ENCODE measurements at regions not wholly inside any gene's neighbourhood (a gene's known extent, or its start where the extent isn't known, plus 50 kb on each side); places are given as distances from the start of the nearest gene placed in this dataset.

DNA sequence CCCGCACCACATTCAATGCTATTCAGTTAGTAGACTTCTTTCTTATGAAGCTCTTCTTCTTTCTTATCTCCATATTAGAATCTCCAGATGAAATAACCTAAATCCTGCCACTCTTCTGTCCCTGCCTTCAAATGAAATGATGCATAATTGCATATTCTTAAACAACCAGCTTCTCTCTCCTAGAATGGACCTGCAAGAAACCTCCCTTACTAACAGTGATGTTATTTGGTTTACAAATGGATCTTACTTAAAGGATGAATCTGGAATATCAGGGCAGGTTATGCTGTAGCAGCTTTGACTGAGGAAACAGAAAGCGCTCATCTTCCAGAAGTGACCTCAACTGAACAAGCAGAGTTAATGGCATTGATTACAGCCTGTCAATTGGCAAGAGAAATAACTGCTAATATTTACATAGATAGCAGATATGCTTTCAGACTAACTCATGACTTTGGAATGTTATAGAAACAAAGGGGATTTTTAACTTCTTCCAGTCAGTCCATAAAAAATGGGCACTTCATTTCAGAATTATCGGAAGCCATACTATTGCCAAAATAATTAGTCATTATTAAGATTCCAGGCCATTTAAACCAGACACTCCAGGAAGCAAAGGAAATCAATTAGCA is 755.7 kb upstream of the HS6ST1 start:
- H4K20me1 ChIP-seq (ENCODE audit: insufficient read depth, low read length), result no peaks in the 10 kb centered on the region
- no peak overlapping the region for H3K4me3 ChIP-seq (ENCODE audit: insufficient read depth, low read length)
- H3K36me3 ChIP-seq (ENCODE audit: insufficient read depth, low read length), result no peaks in the 10 kb centered on the region
- DNase-seq (ENCODE audit: insufficient read length, low spot score, missing footprints), result no peak
- H3K27ac ChIP-seq (ENCODE audit: low read depth, low read length), result no peak overlapping the region
- H3K79me2 ChIP-seq (ENCODE audit: insufficient read depth, low read length), result no peaks in the 10 kb centered on the region
- no peaks in the 10 kb centered on the region for H3K27me3 ChIP-seq (ENCODE audit: insufficient read depth, low read length)
- H3K4me1 ChIP-seq (ENCODE audit: insufficient read depth, low read length), result no peaks in the 10 kb centered on the region
- H3K4me2 ChIP-seq (ENCODE audit: insufficient read depth, low read length), result no peak overlapping the region
- no peaks in the 10 kb centered on the region for H3K9me3 ChIP-seq (ENCODE audit: low read depth, low read length)
- no peak overlapping the region for H2AFZ ChIP-seq (ENCODE audit: low read length)
- TF ChIP-seq, protein P1, sequence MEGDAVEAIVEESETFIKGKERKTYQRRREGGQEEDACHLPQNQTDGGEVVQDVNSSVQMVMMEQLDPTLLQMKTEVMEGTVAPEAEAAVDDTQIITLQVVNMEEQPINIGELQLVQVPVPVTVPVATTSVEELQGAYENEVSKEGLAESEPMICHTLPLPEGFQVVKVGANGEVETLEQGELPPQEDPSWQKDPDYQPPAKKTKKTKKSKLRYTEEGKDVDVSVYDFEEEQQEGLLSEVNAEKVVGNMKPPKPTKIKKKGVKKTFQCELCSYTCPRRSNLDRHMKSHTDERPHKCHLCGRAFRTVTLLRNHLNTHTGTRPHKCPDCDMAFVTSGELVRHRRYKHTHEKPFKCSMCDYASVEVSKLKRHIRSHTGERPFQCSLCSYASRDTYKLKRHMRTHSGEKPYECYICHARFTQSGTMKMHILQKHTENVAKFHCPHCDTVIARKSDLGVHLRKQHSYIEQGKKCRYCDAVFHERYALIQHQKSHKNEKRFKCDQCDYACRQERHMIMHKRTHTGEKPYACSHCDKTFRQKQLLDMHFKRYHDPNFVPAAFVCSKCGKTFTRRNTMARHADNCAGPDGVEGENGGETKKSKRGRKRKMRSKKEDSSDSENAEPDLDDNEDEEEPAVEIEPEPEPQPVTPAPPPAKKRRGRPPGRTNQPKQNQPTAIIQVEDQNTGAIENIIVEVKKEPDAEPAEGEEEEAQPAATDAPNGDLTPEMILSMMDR (IDR thresholded peaks at IDR 0.05; ENCODE audit: extremely low read depth, low read depth, low read length), result no peak

DNA sequence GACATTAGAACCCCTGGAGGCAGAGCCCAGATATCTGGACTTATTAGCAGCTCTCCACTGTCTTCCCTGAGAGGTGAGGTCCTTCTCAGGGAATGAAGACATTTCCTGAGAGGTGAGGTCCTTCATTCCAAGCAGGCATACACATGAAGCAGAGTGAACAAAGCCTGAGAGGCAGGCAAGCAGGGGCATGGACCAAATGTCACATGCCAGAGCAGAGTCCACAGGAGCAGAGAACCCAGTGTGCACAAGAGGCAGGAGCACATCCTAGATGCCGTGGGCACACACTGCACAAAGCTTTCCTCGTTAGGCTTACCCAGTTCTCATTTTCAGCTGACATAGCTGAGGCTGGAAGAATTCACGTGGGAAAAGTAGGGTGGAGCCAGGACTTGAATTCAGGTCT is 759.9 kb upstream of the HS6ST1 start:
- Histone ChIP-seq H3K79me2 (ENCODE audit: insufficient read depth, low read length) (no peaks in the 10 kb centered on the region), H3K4me1 (ENCODE audit: insufficient read depth, low read length) (no peaks in the 10 kb centered on the region)
- TF ChIP-seq, protein P1 (IDR thresholded peaks at IDR 0.05; ENCODE audit: extremely low read depth, low read depth, low read length), result no peak

DNA sequence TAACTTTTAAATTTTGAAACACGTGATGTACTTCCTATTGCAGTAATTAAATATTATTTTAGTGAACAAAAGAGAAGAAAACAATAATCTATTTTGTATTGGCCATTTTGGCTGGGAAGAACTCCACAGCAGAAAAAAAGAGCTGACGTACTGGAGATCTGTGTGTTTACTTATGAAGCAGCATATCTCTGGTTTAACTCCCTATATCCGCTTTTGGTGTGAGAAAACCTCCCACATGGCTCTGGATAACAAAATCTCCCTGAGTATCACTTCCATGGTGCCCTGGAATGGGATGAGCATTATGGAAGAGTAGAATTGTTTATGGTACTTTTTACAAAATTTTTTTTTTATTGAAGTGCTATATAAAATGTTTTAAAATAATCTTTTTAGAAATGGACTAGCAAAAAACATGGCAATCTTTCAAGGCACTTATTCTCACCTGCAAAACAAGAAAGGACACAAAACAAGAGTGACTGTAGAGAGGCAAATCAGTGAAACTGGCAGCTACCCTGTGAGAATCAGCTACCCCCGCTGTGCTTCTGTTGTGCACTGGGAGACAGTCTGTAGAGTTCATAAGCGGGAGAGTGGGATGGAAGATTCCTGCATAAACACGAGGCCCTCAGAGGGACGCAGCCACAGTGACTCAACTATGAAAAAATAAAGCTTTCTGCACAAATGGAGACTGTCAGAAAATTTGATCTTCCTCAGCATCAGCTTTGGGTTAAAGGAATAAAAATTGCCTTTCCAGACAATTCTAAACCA is 762.2 kb upstream of the HS6ST1 start:
- H3K27me3 ChIP-seq (ENCODE audit: insufficient read depth, low read length), result no peaks in the 10 kb centered on the region
- no peaks in the 10 kb centered on the region for H4K20me1 ChIP-seq (ENCODE audit: insufficient read depth, low read length)
- no peaks in the 10 kb centered on the region for H3K4me1 ChIP-seq (ENCODE audit: insufficient read depth, low read length)
- H3K4me2 ChIP-seq (ENCODE audit: insufficient read depth, low read length), result no peak overlapping the region
- DNase-seq (ENCODE audit: insufficient read length, low spot score, missing footprints), result no peak
- H3K9me3 ChIP-seq (ENCODE audit: low read depth, low read length), result peaks cover 2% of the 10 kb centered on the region
- no peak overlapping the region for H3K4me3 ChIP-seq (ENCODE audit: insufficient read depth, low read length)
- no peaks in the 10 kb centered on the region for H3K36me3 ChIP-seq (ENCODE audit: insufficient read depth, low read length)
- no peaks in the 10 kb centered on the region for H3K79me2 ChIP-seq (ENCODE audit: insufficient read depth, low read length)
- H2AFZ ChIP-seq (ENCODE audit: low read length), result no peak overlapping the region
- TF ChIP-seq, protein P1 (IDR thresholded peaks at IDR 0.05; ENCODE audit: extremely low read depth, low read depth, low read length), result no peak
- no peak overlapping the region for H3K27ac ChIP-seq (ENCODE audit: low read depth, low read length)

More for the DNA sequence above, 759.9 kb upstream of the HS6ST1 start:
- Histone ChIP-seq H3K4me2 (ENCODE audit: insufficient read depth, low read length) (no peak overlapping the region), H3K36me3 (ENCODE audit: insufficient read depth, low read length) (no peaks in the 10 kb centered on the region), H3K9me3 (ENCODE audit: low read depth, low read length) (peaks cover 2% of the 10 kb centered on the region), H2AFZ (ENCODE audit: low read length) (no peak overlapping the region), H3K27ac (ENCODE audit: low read depth, low read length) (no peak overlapping the region), H4K20me1 (ENCODE audit: insufficient read depth, low read length) (no peaks in the 10 kb centered on the region), H3K4me3 (ENCODE audit: insufficient read depth, low read length) (no peak overlapping the region), H3K27me3 (ENCODE audit: insufficient read depth, low read length) (no peaks in the 10 kb centered on the region)
- DNase-seq (ENCODE audit: insufficient read length, low spot score, missing footprints), result no peak

DNA sequence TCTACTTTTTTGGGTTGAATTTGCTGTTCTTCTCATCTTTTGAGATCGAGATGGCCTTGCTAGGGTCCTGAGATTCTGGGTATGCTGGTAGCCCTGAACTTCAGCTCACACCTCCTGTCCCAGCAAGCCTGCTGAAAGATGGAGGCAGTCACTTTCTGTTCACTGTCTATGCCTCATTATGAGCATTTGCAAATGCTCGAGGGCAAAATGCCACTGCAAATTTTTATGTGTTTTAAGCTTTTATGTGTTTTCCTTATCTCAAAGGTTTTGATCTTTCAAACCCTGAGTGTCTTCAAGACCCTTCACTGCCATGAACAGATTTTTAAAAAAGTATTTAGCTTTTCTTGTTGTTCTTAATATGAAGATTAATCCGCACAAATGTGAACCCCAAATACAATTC is 766.7 kb upstream of the HS6ST1 start:
- H3K79me2 ChIP-seq (ENCODE audit: insufficient read depth, low read length), result no peaks in the 10 kb centered on the region
- TF ChIP-seq, protein P1 (IDR thresholded peaks at IDR 0.05; ENCODE audit: extremely low read depth, low read depth, low read length), result no peak
- no peak overlapping the region for H3K27ac ChIP-seq (ENCODE audit: low read depth, low read length)
- H3K36me3 ChIP-seq (ENCODE audit: insufficient read depth, low read length), result no peaks in the 10 kb centered on the region
- H3K4me3 ChIP-seq (ENCODE audit: insufficient read depth, low read length), result no peak overlapping the region
- no peak overlapping the region for H2AFZ ChIP-seq (ENCODE audit: low read length)
- no peaks in the 10 kb centered on the region for H3K4me1 ChIP-seq (ENCODE audit: insufficient read depth, low read length)
- H3K4me2 ChIP-seq (ENCODE audit: insufficient read depth, low read length), result no peak overlapping the region
- H4K20me1 ChIP-seq (ENCODE audit: insufficient read depth, low read length), result no peaks in the 10 kb centered on the region
- H3K9me3 ChIP-seq (ENCODE audit: low read depth, low read length), result no peaks in the 10 kb centered on the region
- DNase-seq (ENCODE audit: insufficient read length, low spot score, missing footprints), result no peak
- H3K27me3 ChIP-seq (ENCODE audit: insufficient read depth, low read length), result no peaks in the 10 kb centered on the region
